Endothelial cell (in vitro differentiated cells): ENCODE measurements at regions not wholly inside any gene's neighbourhood (a gene's known extent, or its start where the extent isn't known, plus 50 kb on each side); places are given as distances from the start of the nearest gene placed in this dataset.

Source experiments
- DNase-seq: peaks from one replicate; pipeline ENCODE4 v3.0.0; 2021; ENCODE audit warnings: low spot score
- H3K27ac Mint-ChIP-seq: one replicate; pipeline ENCODE4 v1.8.0; 2021; ENCODE audit warnings: mixed read lengths, inconsistent platforms; ENCODE audit not compliant: unreplicated experiment
- H3K27me3 Mint-ChIP-seq: one replicate; pipeline ENCODE4 v1.8.0; 2021; ENCODE audit warnings: mild to moderate bottlenecking, moderate library complexity, mixed read lengths, inconsistent platforms; ENCODE audit not compliant: unreplicated experiment
- H3K36me3 Mint-ChIP-seq: one replicate; pipeline ENCODE4 v1.8.0; 2021; ENCODE audit warnings: mild to moderate bottlenecking, low read depth, mixed read lengths, inconsistent platforms; ENCODE audit not compliant: unreplicated experiment
- H3K4me1 Mint-ChIP-seq: one replicate; pipeline ENCODE4 v1.8.0; 2021; ENCODE audit warnings: mild to moderate bottlenecking, mixed read lengths, inconsistent platforms; ENCODE audit not compliant: unreplicated experiment
- H3K4me3 Mint-ChIP-seq: one replicate; pipeline ENCODE4 v1.8.0; 2021; ENCODE audit warnings: mild to moderate bottlenecking, mixed read lengths, inconsistent platforms; ENCODE audit not compliant: unreplicated experiment
- H3K9me3 Mint-ChIP-seq: one replicate; pipeline ENCODE4 v1.8.0; 2021; ENCODE audit warnings: mixed read lengths, inconsistent platforms; ENCODE audit not compliant: unreplicated experiment
- TF ChIP-seq, protein P1 (sequence below): fragments of 200-600 bp; sonication (generic); IDR thresholded peaks from one replicate; pipeline ENCODE4 v1.5.0; 2021; ENCODE audit warnings: antibody characterized with exemption; ENCODE audit not compliant: unreplicated experiment

DNA sequence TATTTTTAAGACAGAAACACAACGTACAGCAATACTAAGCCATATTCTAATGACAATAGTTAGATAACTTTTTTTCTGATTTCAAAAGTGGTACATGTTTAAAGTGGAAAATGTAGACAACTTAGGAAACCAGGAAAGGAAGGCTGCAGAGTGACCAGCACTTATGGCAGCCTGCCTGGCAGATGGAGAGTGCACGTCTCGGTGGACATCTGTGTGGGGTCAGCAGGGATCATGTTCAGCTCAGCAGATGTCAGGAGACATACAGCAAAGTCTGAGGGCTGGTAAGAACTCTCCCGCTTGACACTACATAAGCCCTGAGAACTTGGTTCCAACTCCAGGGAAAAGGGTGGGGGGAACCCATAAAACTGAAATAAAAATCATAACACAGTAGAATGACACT is 128.6 kb upstream of the ADPGK start:
- DNase-seq = no peak
- peaks cover 3% of the 10 kb centered on the region for H3K36me3 Mint-ChIP-seq
- no peaks in the 10 kb centered on the region for H3K27me3 Mint-ChIP-seq
- TF ChIP-seq, protein P1, sequence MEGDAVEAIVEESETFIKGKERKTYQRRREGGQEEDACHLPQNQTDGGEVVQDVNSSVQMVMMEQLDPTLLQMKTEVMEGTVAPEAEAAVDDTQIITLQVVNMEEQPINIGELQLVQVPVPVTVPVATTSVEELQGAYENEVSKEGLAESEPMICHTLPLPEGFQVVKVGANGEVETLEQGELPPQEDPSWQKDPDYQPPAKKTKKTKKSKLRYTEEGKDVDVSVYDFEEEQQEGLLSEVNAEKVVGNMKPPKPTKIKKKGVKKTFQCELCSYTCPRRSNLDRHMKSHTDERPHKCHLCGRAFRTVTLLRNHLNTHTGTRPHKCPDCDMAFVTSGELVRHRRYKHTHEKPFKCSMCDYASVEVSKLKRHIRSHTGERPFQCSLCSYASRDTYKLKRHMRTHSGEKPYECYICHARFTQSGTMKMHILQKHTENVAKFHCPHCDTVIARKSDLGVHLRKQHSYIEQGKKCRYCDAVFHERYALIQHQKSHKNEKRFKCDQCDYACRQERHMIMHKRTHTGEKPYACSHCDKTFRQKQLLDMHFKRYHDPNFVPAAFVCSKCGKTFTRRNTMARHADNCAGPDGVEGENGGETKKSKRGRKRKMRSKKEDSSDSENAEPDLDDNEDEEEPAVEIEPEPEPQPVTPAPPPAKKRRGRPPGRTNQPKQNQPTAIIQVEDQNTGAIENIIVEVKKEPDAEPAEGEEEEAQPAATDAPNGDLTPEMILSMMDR = no peak
- no peak overlapping the region for H3K4me3 Mint-ChIP-seq
- no peaks in the 10 kb centered on the region for H3K4me1 Mint-ChIP-seq
- H3K9me3 Mint-ChIP-seq = no peaks in the 10 kb centered on the region
- H3K27ac Mint-ChIP-seq = no peak overlapping the region

DNA sequence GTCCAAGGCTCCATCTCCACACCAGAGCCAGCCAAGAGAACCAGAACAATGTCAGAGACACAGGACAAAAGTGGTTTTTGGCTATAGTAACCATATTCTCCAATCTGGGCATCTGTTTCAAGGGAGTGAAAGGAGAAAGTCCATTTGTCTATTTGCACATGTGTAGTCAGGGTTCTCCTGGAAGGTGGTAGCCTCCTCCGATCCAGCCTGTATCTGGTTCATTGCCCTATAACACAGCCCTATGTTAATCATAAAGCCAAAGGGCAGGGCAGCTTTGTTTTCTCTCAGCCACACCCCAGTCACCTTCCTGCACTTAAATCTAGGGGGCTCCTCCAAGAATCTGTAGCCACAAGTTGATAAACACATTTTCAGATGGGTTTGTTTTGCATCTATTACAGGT is 128.1 kb upstream of the ADPGK start:
- peaks cover 3% of the 10 kb centered on the region for H3K36me3 Mint-ChIP-seq
- no peaks in the 10 kb centered on the region for H3K4me1 Mint-ChIP-seq
- H3K4me3 Mint-ChIP-seq = no peak overlapping the region
- TF ChIP-seq, protein P1 = no peak
- no peak overlapping the region for H3K27ac Mint-ChIP-seq
- DNase-seq = no peak
- no peaks in the 10 kb centered on the region for H3K9me3 Mint-ChIP-seq
- H3K27me3 Mint-ChIP-seq = no peaks in the 10 kb centered on the region

DNA sequence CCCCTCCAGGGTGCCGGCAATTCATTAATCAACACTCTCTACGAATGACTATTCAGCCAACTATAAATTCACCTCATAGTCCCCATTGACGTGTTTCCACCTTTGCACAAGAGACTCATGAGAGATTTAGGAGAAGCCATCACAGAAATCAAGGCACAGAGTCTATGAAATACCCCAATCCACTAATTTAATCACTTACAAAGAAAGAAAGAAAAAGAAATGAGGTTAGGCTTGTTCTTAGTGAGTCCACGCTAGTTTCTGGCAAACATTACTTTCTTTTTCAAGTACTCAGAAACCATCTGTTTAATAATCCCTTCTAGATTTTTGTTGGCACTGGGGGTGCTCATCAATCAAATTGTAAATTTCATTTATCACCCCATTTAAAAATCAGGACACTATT is 125.2 kb upstream of the ADPGK start:
- no peak for DNase-seq
- H3K4me1 Mint-ChIP-seq = no peaks in the 10 kb centered on the region
- no peak overlapping the region for H3K27ac Mint-ChIP-seq
- peaks cover 3% of the 10 kb centered on the region for H3K36me3 Mint-ChIP-seq
- H3K9me3 Mint-ChIP-seq = no peaks in the 10 kb centered on the region
- H3K27me3 Mint-ChIP-seq = no peaks in the 10 kb centered on the region
- TF ChIP-seq, protein P1 = no peak
- H3K4me3 Mint-ChIP-seq = no peak overlapping the region

DNA sequence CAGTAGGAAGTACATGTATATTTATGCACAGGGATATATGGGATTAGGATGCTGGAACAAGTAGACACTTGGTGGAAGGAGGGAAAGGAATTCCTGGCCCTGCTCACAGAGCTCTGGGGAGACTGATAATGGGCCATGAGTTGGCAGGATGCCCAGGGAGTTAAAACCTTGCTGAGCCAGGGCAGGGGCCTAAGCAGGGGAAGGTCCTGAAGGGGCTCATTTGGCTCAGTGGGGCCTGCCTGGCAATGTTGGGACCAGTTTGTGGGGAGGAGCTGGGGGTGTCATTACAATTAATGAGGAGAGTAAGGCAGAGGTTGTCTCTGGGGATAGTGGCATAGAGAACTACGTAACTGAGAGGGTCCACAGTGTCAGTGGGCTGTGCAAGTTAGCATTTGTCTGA is 124.2 kb upstream of the ADPGK start:
- DNase-seq = no peak
- TF ChIP-seq, protein P1 = no peak
- no peaks in the 10 kb centered on the region for H3K27me3 Mint-ChIP-seq
- peaks cover 3% of the 10 kb centered on the region for H3K4me1 Mint-ChIP-seq
- H3K9me3 Mint-ChIP-seq = no peaks in the 10 kb centered on the region
- peaks cover 3% of the 10 kb centered on the region for H3K36me3 Mint-ChIP-seq
- no peak overlapping the region for H3K27ac Mint-ChIP-seq
- no peak overlapping the region for H3K4me3 Mint-ChIP-seq

DNA sequence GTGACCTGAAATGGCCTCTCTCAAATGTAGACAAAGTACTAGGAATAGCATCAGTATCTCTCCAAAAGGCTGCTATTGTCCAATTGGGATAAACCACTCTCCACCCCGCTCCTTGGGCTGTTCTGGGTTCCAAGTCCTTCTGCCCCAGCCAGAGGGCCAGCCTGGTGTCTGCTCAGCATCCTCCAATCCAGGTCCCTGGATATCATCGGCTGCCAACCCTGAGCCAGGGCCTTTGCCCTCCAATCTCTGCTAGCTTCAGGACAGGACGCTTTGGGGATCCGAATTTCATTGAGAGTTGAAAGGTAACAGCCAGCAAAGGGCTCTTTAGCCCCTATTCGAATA is 119.3 kb upstream of the ADPGK start:
- no peak overlapping the region for H3K4me3 Mint-ChIP-seq
- peaks cover 3% of the 10 kb centered on the region for H3K36me3 Mint-ChIP-seq
- H3K27ac Mint-ChIP-seq = no peak overlapping the region
- no peaks in the 10 kb centered on the region for H3K9me3 Mint-ChIP-seq
- H3K27me3 Mint-ChIP-seq = no peaks in the 10 kb centered on the region
- TF ChIP-seq, protein P1 = no peak
- DNase-seq = no peak
- H3K4me1 Mint-ChIP-seq = peaks cover 3% of the 10 kb centered on the region
